Stimulated activated CD4-positive, alpha-beta T cell treated with anti-CD3 and anti-CD28 coated beads, Interleukin-15, amount 100 ng/mL, for 24 hours (primary cell): ENCODE measurements at regions not wholly inside any gene's neighbourhood (a gene's known extent, or its start where the extent isn't known, plus 50 kb on each side); places are given as distances from the start of the nearest gene placed in this dataset.
"Not testable (repeated sequence)": the region's sequence is repeated elsewhere in the genome, so short reads cannot be mapped to it uniquely, and the experiment has no call there.

Experiments
- DNase-seq: peaks from one replicate; pipeline ENCODE4 v3.0.0-alpha.2; 2020

GRCh38 chr3:110493438-110494092 is 578.1 kb upstream of the NECTIN3 start:
- no peak for DNase-seq

DNA sequence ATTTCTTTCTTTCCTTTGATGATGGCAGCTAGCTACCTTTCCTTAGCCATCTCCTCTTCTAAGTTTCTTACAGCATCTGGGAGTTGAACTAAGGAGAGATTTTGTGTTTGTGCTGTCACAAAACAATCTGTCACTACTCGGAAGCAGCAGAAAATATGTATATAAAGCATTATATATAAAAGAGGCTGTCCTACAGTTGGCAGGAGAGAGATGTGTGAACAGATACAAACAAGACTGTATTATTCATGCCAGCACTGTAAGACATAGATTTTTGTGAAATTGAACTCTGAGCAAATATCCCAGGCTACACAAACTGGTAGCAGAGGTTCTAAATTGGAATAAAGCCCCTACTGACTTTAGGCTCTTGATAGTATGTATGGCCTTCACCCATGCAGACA is 577.5 kb upstream of the NECTIN3 start:
- DNase-seq: no peak

- DNase-seq: no peak
Measured at GRCh38 chr3:110494728-110495127, 576.9 kb upstream of the NECTIN3 start.

DNA sequence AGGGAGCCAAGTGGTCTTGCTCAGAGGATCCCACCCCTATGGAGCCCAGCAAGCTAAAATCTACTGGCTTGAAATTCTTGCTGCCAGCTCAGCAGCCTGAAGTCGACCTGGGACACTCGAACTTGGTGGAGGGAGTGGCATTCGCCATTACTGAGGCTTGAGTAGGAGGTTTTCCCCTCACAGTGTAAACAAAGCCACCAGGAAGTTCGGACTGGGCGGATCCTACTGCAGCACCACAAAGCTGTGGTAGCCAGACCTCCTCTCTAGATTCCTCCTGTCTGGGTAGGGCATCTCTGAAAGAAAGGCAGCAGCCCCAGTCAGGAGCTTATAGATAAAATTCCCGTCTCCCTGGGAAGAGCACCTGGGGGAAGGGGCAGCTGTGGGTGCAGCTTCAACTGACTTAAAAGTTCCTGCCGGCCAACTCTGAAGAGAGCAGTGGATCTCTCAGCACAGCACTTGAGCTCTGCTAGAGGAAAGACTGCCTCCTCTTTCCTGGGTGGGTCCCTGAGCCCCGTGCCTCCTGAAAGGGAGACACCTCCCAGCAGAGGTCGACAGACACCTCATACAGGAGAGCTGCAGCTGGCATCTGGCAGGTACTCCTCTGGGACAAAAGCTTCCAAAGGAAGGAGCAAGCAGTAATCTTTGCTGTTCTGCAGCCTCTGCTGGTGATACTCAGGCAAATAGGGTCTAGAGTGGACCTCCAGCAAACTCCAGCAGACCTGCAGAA is 576.3 kb upstream of the NECTIN3 start:
- no peak for DNase-seq

- no peak for DNase-seq
Measured at GRCh38 chr3:110504401-110504800, 567.2 kb upstream of the NECTIN3 start.

DNA sequence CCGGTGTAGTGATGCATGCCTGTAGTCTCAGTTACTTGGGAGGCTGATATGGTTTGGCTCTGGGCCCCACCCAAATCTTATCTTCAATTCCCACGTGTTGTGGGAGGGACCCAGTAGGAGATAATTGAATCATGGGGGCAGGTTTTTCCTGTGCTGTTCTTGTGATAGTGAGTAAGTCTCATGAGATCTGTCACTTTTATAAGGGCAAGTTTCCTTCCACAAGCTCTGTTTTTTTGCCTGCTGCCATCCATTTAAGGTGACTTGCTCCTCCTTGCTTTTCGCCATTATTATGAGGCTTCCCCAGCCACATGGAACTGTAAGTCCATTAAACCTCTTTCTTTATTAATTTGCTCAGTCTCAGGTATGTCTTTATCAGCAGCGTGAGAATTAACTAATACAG is 566.7 kb upstream of the NECTIN3 start:
- DNase-seq: no peak

DNA sequence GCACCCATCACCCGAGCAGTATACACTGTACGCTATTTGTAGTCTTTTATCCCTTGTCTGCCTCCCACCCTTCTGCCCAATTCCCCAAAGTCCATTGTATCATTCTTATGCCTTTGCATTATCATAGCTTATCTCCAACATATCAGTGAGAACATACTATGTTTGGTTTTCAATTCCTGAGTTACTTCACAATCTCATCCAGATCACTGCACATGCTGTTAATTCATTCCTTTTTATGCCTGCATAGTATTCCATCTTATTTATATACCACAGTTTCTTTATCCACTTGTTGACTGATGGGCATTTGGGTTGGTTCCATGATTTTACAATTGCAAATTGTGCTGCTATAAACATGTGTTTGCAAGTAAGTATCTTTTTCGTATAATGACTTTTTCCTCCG is 564.7 kb upstream of the NECTIN3 start:
- no peak for DNase-seq

- not testable (repeated sequence) for DNase-seq
Measured at GRCh38 chr3:110507570-110507969, 564.0 kb upstream of the NECTIN3 start.

DNA sequence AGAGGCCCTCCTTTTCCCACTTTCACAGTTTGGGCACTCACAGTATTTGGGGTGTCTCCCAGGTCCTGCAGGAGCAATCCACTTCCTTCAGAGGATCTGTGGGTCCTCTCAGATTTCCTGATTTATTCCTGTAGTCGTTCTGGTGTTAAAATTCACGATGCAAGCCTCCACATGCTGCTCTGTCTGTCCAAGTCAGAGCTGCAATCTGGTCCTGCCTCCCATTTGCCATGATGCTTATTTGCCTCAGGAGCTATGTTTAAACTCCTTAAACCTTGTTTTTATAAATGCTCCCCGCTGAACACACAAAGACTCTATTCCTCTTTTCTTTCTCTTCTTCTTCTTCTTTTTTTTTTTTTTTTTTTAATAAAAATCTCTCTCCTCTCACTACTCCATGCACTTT is 558.7 kb upstream of the NECTIN3 start:
- no peak for DNase-seq

DNA sequence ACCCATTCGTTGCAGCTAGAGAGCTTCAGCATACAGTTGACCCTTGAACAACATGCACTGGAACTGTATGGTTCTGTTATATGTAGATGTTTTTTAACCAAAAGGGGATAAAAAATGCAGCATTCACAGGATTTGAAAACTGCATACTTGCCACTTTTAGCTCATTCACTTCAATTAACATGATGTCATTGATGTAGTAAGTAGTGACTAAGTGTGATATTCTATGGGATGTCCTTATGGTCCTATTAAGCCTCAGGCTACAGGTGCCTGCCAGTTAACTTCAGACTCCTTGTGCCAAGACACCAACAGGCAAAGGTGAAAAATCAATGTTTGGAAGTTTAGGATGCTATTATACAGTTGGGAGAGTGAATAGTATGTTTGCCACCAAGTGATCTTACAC is 553.6 kb upstream of the NECTIN3 start:
- DNase-seq: no peak

- DNase-seq: no peak
Measured at GRCh38 chr3:110519071-110519470, 552.5 kb upstream of the NECTIN3 start.

DNA sequence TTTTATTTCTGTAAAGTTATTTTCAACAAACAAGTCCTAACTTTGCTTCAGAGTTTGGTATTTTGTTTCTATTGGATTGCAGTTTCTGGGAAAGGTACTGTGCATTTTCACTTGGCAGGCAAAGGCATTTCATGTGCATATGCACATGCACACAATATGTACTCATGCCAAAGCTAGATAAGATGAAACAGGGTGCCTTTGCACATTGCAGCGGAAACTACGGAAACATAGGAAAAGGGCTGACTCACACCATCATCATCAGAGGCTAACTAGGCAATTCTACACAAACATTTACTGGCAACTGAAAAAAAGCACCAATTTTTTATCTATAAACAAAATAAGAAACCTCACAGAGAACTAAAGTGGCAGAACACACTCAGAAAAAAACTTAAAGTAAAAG is 550.6 kb upstream of the NECTIN3 start:
- no peak for DNase-seq

GRCh38 chr3:110525558-110526064 is 546.0 kb upstream of the NECTIN3 start:
- DNase-seq: not testable (repeated sequence)

- DNase-seq: no peak
Measured at GRCh38 chr3:110526777-110527727, 544.6 kb upstream of the NECTIN3 start.

- no peak for DNase-seq
Measured at GRCh38 chr3:110528305-110529121, 543.1 kb upstream of the NECTIN3 start.

DNA sequence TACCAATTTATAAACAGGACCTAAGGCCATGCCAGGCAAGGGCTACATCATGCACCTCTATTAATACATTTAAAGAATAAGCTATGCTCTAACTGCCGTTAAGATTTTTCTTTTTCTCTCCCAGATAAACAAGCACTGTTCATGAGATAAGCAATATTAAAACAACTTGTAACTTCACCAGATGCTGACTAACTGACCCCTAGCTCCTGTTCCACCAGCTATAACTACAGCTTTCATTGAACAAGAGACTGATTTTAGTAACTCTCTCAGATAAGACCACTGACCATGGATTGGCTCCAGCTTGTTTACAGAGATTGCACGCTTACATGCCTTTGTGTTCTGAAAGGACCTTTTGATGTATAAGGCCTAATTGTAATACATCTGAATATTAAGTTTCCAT is 540.7 kb upstream of the NECTIN3 start:
- DNase-seq: no peak

DNA sequence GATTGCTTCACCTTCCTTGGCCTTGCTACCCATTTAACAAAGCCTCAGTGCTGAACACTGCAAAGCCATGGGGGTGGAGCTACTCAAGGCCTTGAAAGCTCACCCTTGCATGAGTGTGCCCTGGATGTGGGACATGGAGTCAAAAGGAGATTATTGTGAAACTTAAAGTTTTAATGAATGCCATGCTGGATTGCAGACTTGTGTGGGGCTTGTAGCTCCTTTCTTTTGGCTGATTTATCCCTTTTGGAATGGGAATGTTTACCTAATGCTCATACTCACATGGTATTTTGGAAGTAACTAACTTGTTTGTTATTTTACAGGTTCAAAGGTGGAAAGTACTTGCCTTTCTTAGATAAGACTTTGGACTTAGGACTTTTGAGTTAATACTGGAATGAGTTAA is 538.5 kb upstream of the NECTIN3 start:
- no peak for DNase-seq

DNA sequence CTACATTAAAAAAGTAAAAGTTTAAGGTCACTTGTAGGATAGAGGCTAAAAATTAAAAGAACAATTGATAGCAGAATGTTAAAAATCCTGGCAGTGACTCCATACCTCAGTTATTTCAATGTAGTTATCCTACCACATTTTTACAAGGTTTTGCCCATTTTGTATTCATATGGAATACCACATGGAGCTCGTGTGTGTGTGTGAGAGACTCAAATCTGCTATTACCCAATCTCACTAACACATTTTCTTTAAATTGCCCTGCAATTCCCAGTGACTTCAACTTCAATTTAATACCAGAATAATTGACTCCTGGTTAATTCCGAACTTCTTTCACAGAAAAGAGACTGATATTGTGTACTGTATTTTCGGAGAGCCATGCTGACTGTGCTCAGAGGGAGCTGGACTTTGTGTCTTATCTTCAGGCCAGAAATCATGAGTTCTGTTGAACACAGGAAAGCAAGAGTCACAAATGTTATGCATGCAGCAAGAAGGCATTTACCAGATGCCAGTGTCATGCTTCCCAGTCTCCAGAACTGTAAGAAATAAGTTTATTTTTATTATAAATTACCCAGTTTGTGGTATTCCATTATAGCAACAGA is 529.0 kb upstream of the NECTIN3 start:
- no peak for DNase-seq

GRCh38 chr3:110544730-110545129 is 526.9 kb upstream of the NECTIN3 start:
- DNase-seq: no peak

GRCh38 chr3:110550511-110550910 is 521.1 kb upstream of the NECTIN3 start:
- DNase-seq: no peak

GRCh38 chr3:110562621-110563020 is 509.0 kb upstream of the NECTIN3 start:
- no peak for DNase-seq

DNA sequence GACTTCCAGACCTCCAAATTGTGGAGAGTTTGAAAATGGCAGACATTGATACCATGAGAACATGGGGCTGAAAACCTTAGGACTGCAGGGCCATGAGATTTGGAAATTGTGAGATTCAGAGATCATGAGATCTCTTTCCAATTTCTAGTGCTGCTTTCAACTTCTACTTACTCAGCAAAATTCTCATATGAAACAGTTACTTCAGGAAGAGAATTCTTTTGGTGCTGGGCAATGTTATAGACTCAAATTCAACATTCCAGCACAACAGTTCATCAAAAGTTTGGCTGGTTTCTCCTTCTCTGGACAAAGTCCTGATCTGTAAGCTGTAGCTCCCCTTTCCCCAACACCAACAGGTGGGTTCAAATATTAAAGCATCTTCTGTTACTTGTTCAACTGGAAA is 506.9 kb upstream of the NECTIN3 start:
- no peak for DNase-seq
